ENCODE measurements at regions not wholly inside any gene's neighbourhood (a gene's known extent, or its start where the extent isn't known, plus 50 kb on each side); places are given as distances from the start of the nearest gene placed in this dataset.

DNA sequence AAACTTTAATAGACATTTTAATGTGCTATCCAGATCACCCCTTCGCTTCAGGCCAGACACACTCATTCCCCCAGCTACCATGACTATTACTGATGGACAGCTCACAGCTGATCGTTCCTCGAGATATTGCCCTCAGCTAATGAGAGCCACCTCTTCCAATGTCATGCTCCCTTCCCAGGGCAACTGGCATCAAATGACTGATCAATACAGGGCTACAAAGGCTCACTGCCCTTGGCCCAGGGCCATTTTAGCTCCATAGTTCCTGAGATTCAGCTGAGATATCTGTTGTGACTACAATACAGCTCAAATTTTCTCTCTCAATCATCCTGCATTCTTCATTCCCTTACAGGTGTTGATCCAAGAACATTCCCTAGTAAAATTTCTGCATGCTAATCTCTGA is 104.5 kb upstream of the PKN2 start:
- TF ChIP-seq, protein P1, sequence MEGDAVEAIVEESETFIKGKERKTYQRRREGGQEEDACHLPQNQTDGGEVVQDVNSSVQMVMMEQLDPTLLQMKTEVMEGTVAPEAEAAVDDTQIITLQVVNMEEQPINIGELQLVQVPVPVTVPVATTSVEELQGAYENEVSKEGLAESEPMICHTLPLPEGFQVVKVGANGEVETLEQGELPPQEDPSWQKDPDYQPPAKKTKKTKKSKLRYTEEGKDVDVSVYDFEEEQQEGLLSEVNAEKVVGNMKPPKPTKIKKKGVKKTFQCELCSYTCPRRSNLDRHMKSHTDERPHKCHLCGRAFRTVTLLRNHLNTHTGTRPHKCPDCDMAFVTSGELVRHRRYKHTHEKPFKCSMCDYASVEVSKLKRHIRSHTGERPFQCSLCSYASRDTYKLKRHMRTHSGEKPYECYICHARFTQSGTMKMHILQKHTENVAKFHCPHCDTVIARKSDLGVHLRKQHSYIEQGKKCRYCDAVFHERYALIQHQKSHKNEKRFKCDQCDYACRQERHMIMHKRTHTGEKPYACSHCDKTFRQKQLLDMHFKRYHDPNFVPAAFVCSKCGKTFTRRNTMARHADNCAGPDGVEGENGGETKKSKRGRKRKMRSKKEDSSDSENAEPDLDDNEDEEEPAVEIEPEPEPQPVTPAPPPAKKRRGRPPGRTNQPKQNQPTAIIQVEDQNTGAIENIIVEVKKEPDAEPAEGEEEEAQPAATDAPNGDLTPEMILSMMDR (IDR thresholded peaks at IDR 0.05): no peak
- no peak overlapping the region for H3K9ac ChIP-seq (ENCODE audit: insufficient read depth, low read length, poor library complexity, severe bottlenecking)
- 100% methylated on average over 3 of the region's 3 CpGs for WGBS (ENCODE audit: insufficient coverage)
- H3K9me3 ChIP-seq (replicated peaks in 1 of 2; ENCODE audit: control insufficient read depth in 1 of 2, insufficient read depth in 1 of 2, low read length in 2 of 2): no peaks in the 10 kb centered on the region
- H3K27ac ChIP-seq (ENCODE audit: low read depth in 1 of 2, low read length in 2 of 2): no peak overlapping the region
- Mint-ChIP-seq H3K9me3 (peaks cover 0 to 8% (median 6%) of the 10 kb centered on the region in 7 donors), H3K27me3 (ENCODE audit: low read depth in 3 of 3) (peaks cover 3 to 4% (median 3%) of the 10 kb centered on the region in 3 donors), H3K4me3 (no peak overlapping the region), H3K36me3 (no peaks in the 10 kb centered on the region), H3K4me1 (no peaks in the 10 kb centered on the region), H3K27ac (no peak overlapping the region)
- H3K27me3 ChIP-seq (ENCODE audit: control insufficient read depth in 2 of 2, insufficient read depth in 2 of 2, low read length in 2 of 2): no peaks in the 10 kb centered on the region
- H2AFZ ChIP-seq (ENCODE audit: insufficient read depth, low read depth, low read length, poor library complexity, severe bottlenecking): no peak overlapping the region
- intact Hi-C loops (cut with micrococcal nuclease): no loop called here
- no peaks in the 10 kb centered on the region for H3K36me3 ChIP-seq (replicated peaks in 1 of 2; ENCODE audit: control insufficient read depth in 1 of 2, insufficient read depth in 2 of 2, low read length in 2 of 2)
- H4K20me1 ChIP-seq (ENCODE audit: insufficient read depth, low read length): no peaks in the 10 kb centered on the region
- H3K4me2 ChIP-seq (replicated peaks; ENCODE audit: extremely low read depth, low read length, poor library complexity, severe bottlenecking): no peak overlapping the region
- no peaks in the 10 kb centered on the region for H3K79me2 ChIP-seq (ENCODE audit: insufficient read depth, low read length)
- no peak overlapping the region for H3K4me3 ChIP-seq (replicated peaks in 1 of 3; ENCODE audit: low read depth in 2 of 3, low read length in 3 of 3)
- DNase-seq: no peak
- no peaks in the 10 kb centered on the region for H3K4me1 ChIP-seq (ENCODE audit: control insufficient read depth in 1 of 2, insufficient read depth in 2 of 2, low read length in 2 of 2)

DNA sequence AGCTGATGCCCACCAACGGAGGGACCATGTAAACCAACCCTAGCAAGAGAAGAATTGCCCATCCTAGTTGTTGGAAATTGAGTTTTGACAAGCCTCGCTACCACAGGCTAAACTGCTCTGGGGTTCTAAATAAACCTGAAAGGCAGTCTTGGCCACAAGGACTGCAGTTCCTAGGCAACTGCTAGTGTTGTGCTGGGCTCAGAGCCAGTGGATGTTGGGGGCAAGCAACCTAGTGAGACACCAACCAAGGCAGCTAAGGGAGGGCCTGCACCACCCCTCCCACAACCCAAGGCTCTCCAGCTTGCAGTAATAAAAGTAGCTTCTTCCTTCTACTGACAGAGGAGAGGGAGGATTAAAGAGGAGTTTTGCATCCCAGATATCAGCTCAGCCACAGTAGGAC is 102.4 kb upstream of the PKN2 start:
- H3K36me3 Mint-ChIP-seq: no peaks in the 10 kb centered on the region
- Histone ChIP-seq H4K20me1 (ENCODE audit: insufficient read depth, low read length) (no peaks in the 10 kb centered on the region), H3K9me3 (replicated peaks in 1 of 2; ENCODE audit: control insufficient read depth in 1 of 2, insufficient read depth in 1 of 2, low read length in 2 of 2) (no peaks in the 10 kb centered on the region), H3K4me2 (replicated peaks; ENCODE audit: extremely low read depth, low read length, poor library complexity, severe bottlenecking) (no peak overlapping the region), H3K27me3 (ENCODE audit: control insufficient read depth in 2 of 2, insufficient read depth in 2 of 2, low read length in 2 of 2) (no peaks in the 10 kb centered on the region), H3K4me1 (ENCODE audit: control insufficient read depth in 1 of 2, insufficient read depth in 2 of 2, low read length in 2 of 2) (no peaks in the 10 kb centered on the region), H3K4me3 (replicated peaks in 1 of 3; ENCODE audit: low read depth in 2 of 3, low read length in 3 of 3) (no peak overlapping the region), H3K27ac (ENCODE audit: low read depth in 1 of 2, low read length in 2 of 2) (no peak overlapping the region), H3K79me2 (ENCODE audit: insufficient read depth, low read length) (no peaks in the 10 kb centered on the region), H2AFZ (ENCODE audit: insufficient read depth, low read depth, low read length, poor library complexity, severe bottlenecking) (no peak overlapping the region), H3K36me3 (replicated peaks in 1 of 2; ENCODE audit: control insufficient read depth in 1 of 2, insufficient read depth in 2 of 2, low read length in 2 of 2) (no peaks in the 10 kb centered on the region), H3K9ac (ENCODE audit: insufficient read depth, low read length, poor library complexity, severe bottlenecking) (no peak overlapping the region)
- no peak overlapping the region for H3K4me3 Mint-ChIP-seq
- H3K4me1 Mint-ChIP-seq: no peaks in the 10 kb centered on the region
- H3K27ac Mint-ChIP-seq: no peak overlapping the region
- no peak for DNase-seq
- TF ChIP-seq, protein P1 (IDR thresholded peaks at IDR 0.05): no peak
- WGBS (ENCODE audit: insufficient coverage): 100% methylated on average over 2 of the region's 2 CpGs
- intact Hi-C loops (cut with micrococcal nuclease): no loop called here
- H3K27me3 Mint-ChIP-seq (ENCODE audit: low read depth in 3 of 3): peaks cover 0 to 6% (median 6%) of the 10 kb centered on the region in 3 donors
- peaks cover 6 to 11% (median 8%) of the 10 kb centered on the region in 7 donors for H3K9me3 Mint-ChIP-seq

All from CD14-positive monocyte (primary cell).